ENCODE measurements at regions not wholly inside any gene's neighbourhood (a gene's known extent, or its start where the extent isn't known, plus 50 kb on each side); places are given as distances from the start of the nearest gene placed in this dataset.
A peak's percentile ranks its signal among the peaks of the same experiment; 100 is the strongest.

DNA sequence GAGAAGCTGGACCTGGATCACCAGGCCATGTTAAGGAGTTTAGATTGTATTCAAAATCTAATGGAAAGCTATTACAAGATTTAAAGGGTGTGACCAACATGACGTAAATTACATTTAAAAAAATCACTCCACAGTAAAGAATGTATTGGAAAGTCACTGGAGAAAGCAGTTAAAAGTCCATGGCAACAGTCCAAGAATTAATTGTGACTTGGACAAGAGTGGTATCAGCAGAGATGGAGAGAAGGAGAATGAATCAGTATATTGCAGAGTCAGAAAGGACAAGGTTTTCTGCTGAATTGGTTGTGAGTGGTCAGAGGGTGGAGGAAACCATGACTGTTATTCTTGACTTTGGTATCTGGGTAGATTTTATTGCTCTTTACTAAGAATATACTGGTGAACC, 535.1 kb upstream of the SLITRK1 start:
- Histone ChIP-seq H3K9me3 (ENCODE audit: low read depth) (no peaks in the 10 kb centered on the region), H3K36me3 (ENCODE audit: low read depth) (no peaks in the 10 kb centered on the region), H3K27ac (no peak overlapping the region), H3K79me2 (ENCODE audit: insufficient read depth) (no peaks in the 10 kb centered on the region), H3F3A (ENCODE audit: insufficient read depth) (no peaks in the 10 kb centered on the region; the same call in 1 of the 2 replicates), H3K9me2 (ENCODE audit: insufficient read depth) (0 out of 2 replicates have a peak, but pooled peaks cover 4% of the 10 kb centered on the region), H2AFZ (no peak overlapping the region), H3K4me1 (ENCODE audit: insufficient read depth) (peaks cover 4% of the 10 kb centered on the region), H3K4me3 (no peak overlapping the region), H3K27me3 (replicated peaks; ENCODE audit: insufficient read depth) (no peaks in the 10 kb centered on the region), H3K4me2 (ENCODE audit: unreplicated experiment) (no peak overlapping the region), H4K20me1 (ENCODE audit: insufficient read depth) (no peaks in the 10 kb centered on the region), H3K9ac (no peak overlapping the region)
- no peak for TF ChIP-seq EZH2phosphoT487 (IDR thresholded peaks at IDR 0.05; ENCODE audit: insufficient read depth, low read depth)
- no peak for TF ChIP-seq EZH2 (IDR thresholded peaks at IDR 0.05; ENCODE audit: insufficient read depth, poor library complexity, severe bottlenecking)
- WGBS, 2 experiments (ENCODE audit: low coverage in 1 of 2, low lambda C conversion rate in 2 of 2, missing lambda C conversion rate in 2 of 2), result 6 to 19% methylated on average over 1 of the region's 1 CpG
- in situ Hi-C loops (cut with MboI), result no loop called here
- DNase-seq, result peak; percentile 22

DNA sequence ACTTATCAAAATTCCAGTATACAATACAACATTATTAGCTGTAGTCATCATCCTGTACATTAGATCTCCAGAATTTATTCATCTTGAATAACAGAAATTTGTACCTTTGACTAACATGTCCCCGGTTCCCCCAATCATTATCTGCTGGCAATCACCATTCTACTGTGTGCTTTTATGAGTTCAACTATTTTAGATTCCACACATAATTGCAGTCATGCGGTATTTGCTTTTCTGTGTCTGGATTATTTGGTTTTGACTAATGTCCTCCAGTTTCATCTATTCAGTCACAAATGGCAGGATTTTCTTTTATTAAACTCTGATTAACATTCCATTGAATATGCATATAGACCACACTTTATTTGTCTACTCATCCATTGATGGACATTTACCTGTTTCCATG, 530.7 kb upstream of the SLITRK1 start:
- peaks cover 4% of the 10 kb centered on the region for H3K4me1 ChIP-seq (ENCODE audit: insufficient read depth)
- H3K79me2 ChIP-seq (ENCODE audit: insufficient read depth), result no peaks in the 10 kb centered on the region
- no peak for DNase-seq
- no peak overlapping the region for H2AFZ ChIP-seq
- TF ChIP-seq EZH2 (IDR thresholded peaks at IDR 0.05; ENCODE audit: insufficient read depth, poor library complexity, severe bottlenecking) (no peak), EZH2phosphoT487 (IDR thresholded peaks at IDR 0.05; ENCODE audit: insufficient read depth, low read depth) (no peak)
- WGBS, 2 experiments (ENCODE audit: low coverage in 1 of 2, low lambda C conversion rate in 2 of 2, missing lambda C conversion rate in 2 of 2), result 46 to 56% methylated on average over 2 of the region's 2 CpGs
- no peak overlapping the region for H3K9ac ChIP-seq
- no peak overlapping the region for H3K4me3 ChIP-seq
- no peaks in the 10 kb centered on the region for H3K9me3 ChIP-seq (ENCODE audit: low read depth)
- 0 out of 2 replicates have a peak, but pooled peaks cover 4% of the 10 kb centered on the region for H3K9me2 ChIP-seq (ENCODE audit: insufficient read depth)
- in situ Hi-C loops (cut with MboI), result no loop called here
- no peak overlapping the region for H3K27ac ChIP-seq
- no peaks in the 10 kb centered on the region for H3K27me3 ChIP-seq (replicated peaks; ENCODE audit: insufficient read depth)
- H3K36me3 ChIP-seq (ENCODE audit: low read depth), result no peaks in the 10 kb centered on the region
- H3K4me2 ChIP-seq (ENCODE audit: unreplicated experiment), result no peak overlapping the region
- no peaks in the 10 kb centered on the region; the same call in 1 of the 2 replicates for H3F3A ChIP-seq (ENCODE audit: insufficient read depth)
- H4K20me1 ChIP-seq (ENCODE audit: insufficient read depth), result no peaks in the 10 kb centered on the region

DNA sequence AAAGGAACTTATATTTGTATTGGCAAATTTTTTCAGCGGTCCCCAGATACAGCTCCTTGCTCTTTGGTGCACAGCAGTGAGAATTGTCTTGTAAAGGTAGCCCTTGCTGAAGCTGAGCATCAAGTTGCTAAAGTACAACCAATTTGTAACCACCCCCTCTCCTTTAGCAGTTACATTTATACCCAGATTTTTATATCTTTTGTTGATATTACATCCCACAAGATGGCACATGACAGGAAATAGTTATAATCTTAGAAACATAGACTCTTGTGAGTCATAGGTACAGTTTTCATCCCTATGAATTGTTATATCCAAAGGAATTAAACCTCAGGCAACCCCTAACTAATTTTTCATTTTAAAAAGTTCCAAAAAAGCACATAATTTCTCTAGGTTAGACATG, 523.0 kb upstream of the SLITRK1 start:
- TF ChIP-seq EZH2 (IDR thresholded peaks at IDR 0.05; ENCODE audit: insufficient read depth, poor library complexity, severe bottlenecking) (no peak), EZH2phosphoT487 (IDR thresholded peaks at IDR 0.05; ENCODE audit: insufficient read depth, low read depth) (no peak)
- in situ Hi-C loops (cut with MboI), result no loop called here
- Histone ChIP-seq H3K9me3 (ENCODE audit: low read depth) (no peaks in the 10 kb centered on the region), H3F3A (ENCODE audit: insufficient read depth) (no peaks in the 10 kb centered on the region), H3K9me2 (ENCODE audit: insufficient read depth) (no peaks in the 10 kb centered on the region), H4K20me1 (ENCODE audit: insufficient read depth) (no peaks in the 10 kb centered on the region), H3K27me3 (replicated peaks; ENCODE audit: insufficient read depth) (no peaks in the 10 kb centered on the region), H3K27ac (no peak overlapping the region), H3K4me1 (ENCODE audit: insufficient read depth) (0 out of 2 replicates have a peak, but pooled peaks cover 5% of the 10 kb centered on the region), H3K36me3 (ENCODE audit: low read depth) (no peaks in the 10 kb centered on the region), H3K4me2 (ENCODE audit: unreplicated experiment) (no peak overlapping the region), H3K79me2 (ENCODE audit: insufficient read depth) (no peaks in the 10 kb centered on the region), H3K9ac (no peak overlapping the region), H2AFZ (no peak overlapping the region), H3K4me3 (no peak overlapping the region)
- DNase-seq, result no peak
- 47 to 53% methylated on average over 1 of the region's 1 CpG for WGBS, 2 experiments (ENCODE audit: low coverage in 1 of 2, low lambda C conversion rate in 2 of 2, missing lambda C conversion rate in 2 of 2)

DNA sequence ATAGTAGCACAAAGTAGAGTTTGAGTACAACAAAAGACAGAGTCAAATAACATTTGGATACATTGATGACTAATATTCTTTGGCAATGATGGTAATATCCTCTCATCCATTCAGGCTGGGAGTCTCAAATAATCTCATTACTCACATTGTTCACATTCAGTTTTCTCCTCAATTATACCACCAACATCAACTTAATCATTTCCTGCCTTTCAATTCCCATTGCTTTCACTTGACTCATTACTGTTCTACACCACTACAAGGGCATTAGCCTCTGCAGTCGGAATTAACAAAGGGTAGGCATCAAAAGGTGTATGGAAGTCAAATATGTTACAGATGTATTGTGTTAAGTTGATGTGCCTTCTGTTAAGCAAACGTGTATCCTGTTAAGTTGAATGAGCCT, 518.4 kb upstream of the SLITRK1 start:
- H3K27me3 ChIP-seq (replicated peaks; ENCODE audit: insufficient read depth), result no peaks in the 10 kb centered on the region
- no peaks in the 10 kb centered on the region for H3K9me2 ChIP-seq (ENCODE audit: insufficient read depth)
- H3K4me2 ChIP-seq (ENCODE audit: unreplicated experiment), result no peak overlapping the region
- H3K27ac ChIP-seq, result no peak overlapping the region
- peak; percentile 69 for DNase-seq
- 0 out of 2 replicates have a peak, but pooled peaks cover 6% of the 10 kb centered on the region for H3K4me1 ChIP-seq (ENCODE audit: insufficient read depth)
- H3F3A ChIP-seq (ENCODE audit: insufficient read depth), result no peaks in the 10 kb centered on the region
- no peak overlapping the region for H2AFZ ChIP-seq
- WGBS, 2 experiments (ENCODE audit: low coverage in 1 of 2, low lambda C conversion rate in 2 of 2, missing lambda C conversion rate in 2 of 2), result 2 to 8% methylated on average over 2 of the region's 2 CpGs
- no peaks in the 10 kb centered on the region for H4K20me1 ChIP-seq (ENCODE audit: insufficient read depth)
- H3K4me3 ChIP-seq, result no peak overlapping the region
- TF ChIP-seq EZH2phosphoT487 (IDR thresholded peaks at IDR 0.05; ENCODE audit: insufficient read depth, low read depth) (no peak), EZH2 (IDR thresholded peaks at IDR 0.05; ENCODE audit: insufficient read depth, poor library complexity, severe bottlenecking) (no peak)
- in situ Hi-C loops (cut with MboI), result no loop called here
- no peak overlapping the region for H3K9ac ChIP-seq
- no peaks in the 10 kb centered on the region for H3K36me3 ChIP-seq (ENCODE audit: low read depth)
- H3K79me2 ChIP-seq (ENCODE audit: insufficient read depth), result no peaks in the 10 kb centered on the region
- no peaks in the 10 kb centered on the region for H3K9me3 ChIP-seq (ENCODE audit: low read depth)
